Esophagus muscularis mucosa (tissue), 4 donors: ENCODE measurements at regions not wholly inside any gene's neighbourhood (a gene's known extent, or its start where the extent isn't known, plus 50 kb on each side); places are given as distances from the start of the nearest gene placed in this dataset.

ENCODE experiments used
- DNase-seq: peaks from one replicate; pipeline ENCODE4 v3.0.0-alpha.2; 2017; ENCODE audit errors: extremely low spot score
- H3K27ac ChIP-seq, 4 donors: fragments of 200-600 bp; sonication (generic); replicated peaks in 1 of 4; 1 replicate in 3 of 4; 2 replicates in 1 of 4; pipeline ENCODE4 v1.5.1; 2016 to 2019; ENCODE audit warnings: mild to moderate bottlenecking in 1 of 4
- H3K27me3 ChIP-seq, 4 donors: fragments of 200-600 bp; sonication (generic); one replicate each; pipeline versions ENCODE4 v1.5.1 to v1.6.0; 2016 to 2019
- H3K36me3 ChIP-seq, 4 donors: fragments of 200-600 bp; sonication (generic); one replicate each; pipeline ENCODE4 v1.5.1; 2016 to 2019
- H3K4me1 ChIP-seq, 4 donors: fragments of 200-600 bp; sonication (generic); one replicate each; pipeline ENCODE4 v1.5.1; 2016 to 2019
- H3K4me3 ChIP-seq, 4 donors: fragments of 200-600 bp; sonication (generic); 1 replicate in 2 of 4; 2 replicates in 2 of 4; pipeline ENCODE4 v1.5.1; 2016 to 2019; ENCODE audit warnings: mild to moderate bottlenecking in 4 of 4, moderate library complexity in 1 of 4
- H3K9me3 ChIP-seq, 4 donors: fragments of 200-600 bp; sonication (generic); 1 replicate in 3 of 4; 2 replicates in 1 of 4; pipeline ENCODE4 v1.5.1; 2016 to 2019
- EP300 ChIP-seq: sonication (generic); formaldehyde crosslinking; IDR thresholded peaks from one replicate; pipeline ENCODE4 v1.6.1; 2017; ENCODE audit warnings: antibody characterized with exemption
- POLR2A ChIP-seq: fragments of 450-650 bp; IDR thresholded peaks from one replicate; pipeline ENCODE4 v1.6.1; 2017; ENCODE audit warnings: antibody characterized with exemption, moderate library complexity, mild to moderate bottlenecking, low read depth
- POLR2AphosphoS5 ChIP-seq, 2 donors: sonication (generic); formaldehyde crosslinking; IDR thresholded peaks; one replicate each; pipeline ENCODE4 v1.6.1; 2017; ENCODE audit warnings: antibody characterized with exemption in 2 of 2
- whole genome bisulfite sequencing: methylation state at CpG from one replicate; pipeline ENCODE4 v1.1.5; 2018; 5-methylcytosine and 5-hydroxymethylcytosine counted together
- intact Hi-C: fragments of 100-400 bp; cut with DNase I; formaldehyde crosslinking; loops from one replicate; pipeline ENCODE4 v1.15.1; 2023
- TF ChIP-seq, protein P1 (sequence below), 3 experiments: fragments of 200-600 bp in 2 of 3; fragments of 450-650 bp in 1 of 3; sonication (generic) in 2 of 3; IDR thresholded peaks; one replicate each; pipeline ENCODE4 v1.5.1; 2017 to 2019; ENCODE audit warnings: antibody characterized with exemption in 3 of 3, mild to moderate bottlenecking in 2 of 3, moderate library complexity in 1 of 3

DNA sequence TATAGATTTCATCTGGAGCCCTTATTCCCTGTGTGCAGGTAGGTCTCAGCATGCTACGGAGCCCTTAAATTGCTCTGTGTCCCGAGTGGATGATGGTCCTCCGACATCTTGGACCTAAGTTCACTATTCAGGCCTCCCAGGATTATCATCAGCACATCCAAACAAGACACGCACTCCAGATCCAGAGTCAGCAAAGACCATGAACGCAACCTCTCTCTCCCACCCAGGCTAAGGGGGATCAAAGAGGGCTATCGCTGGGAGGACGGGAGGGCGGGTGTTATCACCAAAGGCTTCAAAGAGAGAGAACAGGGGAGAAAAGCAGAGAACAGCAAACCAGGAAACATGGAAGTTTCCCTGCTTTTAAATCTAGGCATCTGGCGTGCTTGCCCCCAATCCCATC lies 659.4 kb downstream of the TBC1D22A start:
- H3K36me3 ChIP-seq = no peaks in the 10 kb centered on the region
- DNase-seq = no peak
- no peak overlapping the region for H3K27ac ChIP-seq
- intact Hi-C loops = no loop called here
- no peaks in the 10 kb centered on the region for H3K9me3 ChIP-seq
- 83% methylated on average over 6 of the region's 9 CpGs for WGBS
- TF ChIP-seq POLR2AphosphoS5 (IDR thresholded peaks at IDR 0.05) (no peak), EP300 (no peak), POLR2A (no peak)
- TF ChIP-seq, protein P1, sequence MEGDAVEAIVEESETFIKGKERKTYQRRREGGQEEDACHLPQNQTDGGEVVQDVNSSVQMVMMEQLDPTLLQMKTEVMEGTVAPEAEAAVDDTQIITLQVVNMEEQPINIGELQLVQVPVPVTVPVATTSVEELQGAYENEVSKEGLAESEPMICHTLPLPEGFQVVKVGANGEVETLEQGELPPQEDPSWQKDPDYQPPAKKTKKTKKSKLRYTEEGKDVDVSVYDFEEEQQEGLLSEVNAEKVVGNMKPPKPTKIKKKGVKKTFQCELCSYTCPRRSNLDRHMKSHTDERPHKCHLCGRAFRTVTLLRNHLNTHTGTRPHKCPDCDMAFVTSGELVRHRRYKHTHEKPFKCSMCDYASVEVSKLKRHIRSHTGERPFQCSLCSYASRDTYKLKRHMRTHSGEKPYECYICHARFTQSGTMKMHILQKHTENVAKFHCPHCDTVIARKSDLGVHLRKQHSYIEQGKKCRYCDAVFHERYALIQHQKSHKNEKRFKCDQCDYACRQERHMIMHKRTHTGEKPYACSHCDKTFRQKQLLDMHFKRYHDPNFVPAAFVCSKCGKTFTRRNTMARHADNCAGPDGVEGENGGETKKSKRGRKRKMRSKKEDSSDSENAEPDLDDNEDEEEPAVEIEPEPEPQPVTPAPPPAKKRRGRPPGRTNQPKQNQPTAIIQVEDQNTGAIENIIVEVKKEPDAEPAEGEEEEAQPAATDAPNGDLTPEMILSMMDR (IDR thresholded peaks at IDR 0.05) = no peak
- peaks cover 0 to 38% (median 1%) of the 10 kb centered on the region in 4 donors for H3K27me3 ChIP-seq
- no peaks in the 10 kb centered on the region for H3K4me1 ChIP-seq
- no peak overlapping the region for H3K4me3 ChIP-seq

DNA sequence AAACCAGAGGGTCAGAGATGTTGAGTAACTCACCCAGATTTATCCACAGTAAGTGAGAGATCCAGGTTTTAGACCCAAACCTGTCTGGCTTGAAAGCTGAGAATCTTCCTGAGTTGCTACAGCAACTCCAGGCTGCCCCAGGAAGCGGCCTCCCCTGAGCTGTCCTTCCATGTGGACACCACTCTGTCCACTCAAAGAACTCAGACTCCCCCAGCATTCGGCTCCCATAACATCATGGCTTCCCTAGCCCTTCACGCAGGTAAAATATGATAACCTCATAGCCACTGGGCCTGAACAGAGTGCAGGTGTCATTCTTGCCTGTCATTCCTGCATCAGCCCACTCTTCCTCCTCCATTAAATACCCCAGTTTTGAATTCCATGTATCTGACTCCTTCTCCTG lies 657.8 kb downstream of the TBC1D22A start:
- intact Hi-C loops = no loop called here
- no peak overlapping the region for H3K4me3 ChIP-seq
- no peak overlapping the region for H3K27ac ChIP-seq
- no peaks in the 10 kb centered on the region for H3K36me3 ChIP-seq
- H3K27me3 ChIP-seq = peaks cover 0 to 38% (median 0%) of the 10 kb centered on the region in 4 donors
- TF ChIP-seq POLR2AphosphoS5 (IDR thresholded peaks at IDR 0.05) (no peak), POLR2A (no peak), EP300 (no peak)
- TF ChIP-seq, protein P1 (IDR thresholded peaks at IDR 0.05) = no peak
- no peaks in the 10 kb centered on the region for H3K9me3 ChIP-seq
- DNase-seq = no peak
- H3K4me1 ChIP-seq = no peaks in the 10 kb centered on the region
- 89% methylated on average over 3 of the region's 3 CpGs for WGBS

DNA sequence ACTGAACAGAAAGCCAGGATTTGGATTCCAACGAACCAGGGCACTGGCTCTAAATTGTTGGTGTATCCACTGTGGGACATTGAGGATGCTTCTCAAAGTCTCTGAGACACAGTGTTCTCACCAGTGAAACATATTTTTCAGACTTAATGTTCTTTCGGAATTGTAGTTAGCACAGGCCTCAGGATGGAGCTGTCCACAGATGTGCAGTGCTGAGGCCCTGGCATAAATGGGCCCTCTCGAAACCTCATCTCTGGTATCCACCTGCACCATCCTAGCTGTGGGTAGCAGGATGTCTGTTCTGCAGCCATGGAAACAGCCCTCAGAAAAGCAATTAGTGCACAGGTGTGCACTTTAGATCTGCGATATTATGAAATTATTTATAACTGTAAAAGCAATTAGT lies 656.8 kb downstream of the TBC1D22A start:
- Histone ChIP-seq H3K27me3 (peaks cover 0 to 35% (median 0%) of the 10 kb centered on the region in 4 donors), H3K27ac (no peak overlapping the region), H3K4me1 (no peaks in the 10 kb centered on the region), H3K9me3 (no peaks in the 10 kb centered on the region), H3K36me3 (no peaks in the 10 kb centered on the region), H3K4me3 (no peak overlapping the region)
- DNase-seq = no peak
- intact Hi-C loops = no loop called here
- no peak for TF ChIP-seq EP300
- no peak for TF ChIP-seq POLR2AphosphoS5 (IDR thresholded peaks at IDR 0.05)
- TF ChIP-seq, protein P1 (IDR thresholded peaks at IDR 0.05) = no peak
- TF ChIP-seq POLR2A = no peak
- WGBS = 78% methylated on average over 4 of the region's 4 CpGs

DNA sequence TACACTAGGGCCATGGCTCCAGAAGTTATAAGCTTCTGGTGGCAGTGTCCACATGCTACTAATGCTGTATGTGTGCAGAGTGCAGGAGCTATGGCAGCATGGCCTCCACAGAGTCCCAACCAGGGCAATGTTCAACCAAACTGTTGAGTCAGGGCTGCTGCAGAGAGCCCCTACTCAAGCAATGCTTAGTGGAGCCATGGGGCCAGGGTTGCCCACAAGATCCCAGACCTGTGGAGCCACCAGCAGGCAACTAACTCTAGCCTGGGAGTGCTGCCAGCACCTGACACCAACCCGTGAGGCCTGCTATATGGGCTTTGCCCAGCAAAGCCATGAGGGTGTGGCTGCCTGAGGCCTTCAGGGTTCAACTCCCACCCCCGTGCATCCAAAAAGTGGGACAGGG lies 655.2 kb downstream of the TBC1D22A start:
- no peak for TF ChIP-seq EP300
- TF ChIP-seq, protein P1 (IDR thresholded peaks at IDR 0.05) = no peak
- TF ChIP-seq POLR2AphosphoS5 (IDR thresholded peaks at IDR 0.05) = no peak
- no peak for TF ChIP-seq POLR2A
- Histone ChIP-seq H3K36me3 (no peaks in the 10 kb centered on the region), H3K27me3 (peaks cover 0 to 21% (median 0%) of the 10 kb centered on the region in 4 donors), H3K27ac (no peak overlapping the region), H3K4me1 (no peaks in the 10 kb centered on the region), H3K4me3 (no peak overlapping the region), H3K9me3 (no peaks in the 10 kb centered on the region)
- WGBS = 73% methylated on average over 2 of the region's 2 CpGs
- intact Hi-C loops = no loop called here
- DNase-seq = no peak

DNA sequence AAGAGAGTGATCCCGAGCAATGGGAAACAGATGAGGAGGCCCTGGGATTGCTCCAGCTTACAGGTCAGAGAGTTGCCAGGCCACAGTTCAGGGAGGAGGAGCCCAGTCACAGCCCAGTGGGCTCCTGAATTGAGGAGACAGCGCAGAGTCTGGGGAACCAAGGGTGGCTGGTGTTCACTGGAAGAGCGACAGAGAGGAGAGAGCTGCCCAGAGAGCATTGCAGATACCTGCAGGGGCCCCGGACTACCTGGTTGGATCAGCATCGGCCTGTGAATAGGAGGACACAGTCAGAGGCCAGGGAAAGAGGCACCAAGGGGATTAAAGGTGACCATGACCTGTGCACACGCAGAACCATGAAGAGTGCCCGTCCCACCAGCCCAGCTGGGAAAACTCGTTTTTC lies 648.6 kb downstream of the TBC1D22A start:
- Histone ChIP-seq H3K9me3 (no peaks in the 10 kb centered on the region), H3K27me3 (peaks cover 0 to 33% (median 0%) of the 10 kb centered on the region in 4 donors), H3K4me1 (no peaks in the 10 kb centered on the region), H3K4me3 (no peak overlapping the region), H3K36me3 (no peaks in the 10 kb centered on the region), H3K27ac (no peak overlapping the region)
- intact Hi-C loops = no loop called here
- TF ChIP-seq EP300 (no peak), POLR2AphosphoS5 (IDR thresholded peaks at IDR 0.05) (no peak), POLR2A (no peak)
- TF ChIP-seq, protein P1 (IDR thresholded peaks at IDR 0.05) = no peak
- WGBS = 87% methylated on average over 8 of the region's 8 CpGs
- DNase-seq = no peak
